OCI-LY7 (cell line): ENCODE measurements at regions not wholly inside any gene's neighbourhood (a gene's known extent, or its start where the extent isn't known, plus 50 kb on each side); places are given as distances from the start of the nearest gene placed in this dataset.

Experiments used
- BruUV-seq: library from RNA; stranded (reverse); fragments of 400-500 nt; replicated peaks from 2 replicates; lab custom pipeline; 2021; lab: Mats Ljungman, UMichigan
- CTCF ChIA-PET: fragments of 300-600 bp; sonication (Branson Sonifier 250); formaldehyde crosslinking; loops from one replicate; lab custom pipeline; 2022; ENCODE audit warnings: antibody characterized with exemption; ENCODE audit not compliant: unreplicated experiment; lab: Charles Lee
- POLR2A ChIA-PET: fragments of 300-600 bp; sonication (Branson Sonifier 250); formaldehyde crosslinking; loops from one replicate; lab custom pipeline; 2022; ENCODE audit warnings: antibody characterized with exemption; lab: Charles Lee
- DNase-seq: peaks from one replicate; pipeline ENCODE4 v3.0.0-alpha.2; 2015; ENCODE audit warnings: low spot score
- H2AFZ ChIP-seq: fragments of 200-600 bp; sonication (generic), shearing (Covaris generic); 2 replicates; pipeline ENCODE4 v1.6.1; 2014; ENCODE audit warnings: mild to moderate bottlenecking, antibody characterized with exemption, low read length, moderate library complexity
- H3K27ac ChIP-seq: fragments of 200-600 bp; sonication (generic); 2 replicates; pipeline ENCODE4 v1.5.1; 2014; ENCODE audit warnings: mixed run types, low read depth, mild to moderate bottlenecking, moderate library complexity, low read length, inconsistent platforms; ENCODE audit not compliant: poor library complexity, severe bottlenecking
- H3K36me3 ChIP-seq: fragments of 200-600 bp; sonication (generic); 2 replicates; pipeline ENCODE4 v1.6.1; 2014; ENCODE audit warnings: mild to moderate bottlenecking, antibody characterized with exemption, low read length, moderate library complexity, mixed read lengths; ENCODE audit not compliant: insufficient read depth
- H3K4me1 ChIP-seq: fragments of 200-600 bp; sonication (generic); 2 replicates; pipeline ENCODE4 v1.5.1; 2014; ENCODE audit warnings: mild to moderate bottlenecking, low read length; ENCODE audit not compliant: insufficient read depth, poor library complexity, severe bottlenecking
- H3K4me2 ChIP-seq: fragments of 200-600 bp; sonication (generic); 2 replicates; pipeline ENCODE4 v1.6.1; 2014; ENCODE audit warnings: mild to moderate bottlenecking, low read length
- H3K4me3 ChIP-seq: fragments of 200-600 bp; sonication (generic); 2 replicates; pipeline ENCODE4 v1.5.1; 2014; ENCODE audit warnings: mild to moderate bottlenecking, low read depth, low read length; ENCODE audit not compliant: poor library complexity, severe bottlenecking
- H3K79me2 ChIP-seq: fragments of 200-600 bp; sonication (generic); 2 replicates; pipeline ENCODE4 v1.6.1; 2016; ENCODE audit warnings: low read depth, mild to moderate bottlenecking, low read length, moderate library complexity, mixed read lengths; ENCODE audit not compliant: insufficient read depth
- H3K9me2 ChIP-seq: fragments of 200-600 bp; sonication (generic); 2 replicates; pipeline ENCODE4 v1.6.1; 2016; ENCODE audit warnings: mild to moderate bottlenecking, low read length, mixed read lengths; ENCODE audit not compliant: insufficient read depth
- H3K9me3 ChIP-seq: fragments of 200-600 bp; sonication (generic); 2 replicates; pipeline ENCODE4 v1.6.1; 2014; ENCODE audit warnings: mild to moderate bottlenecking, mixed run types, low read length, mixed read lengths
- H4K20me1 ChIP-seq: fragments of 200-600 bp; sonication (generic); 2 replicates; pipeline ENCODE4 v1.6.1; 2014; ENCODE audit warnings: mild to moderate bottlenecking, antibody characterized with exemption, low read length, moderate library complexity, mixed read lengths; ENCODE audit not compliant: insufficient read depth
- EZH2phosphoT487 ChIP-seq: fragments of 200-600 bp; sonication (generic); IDR thresholded peaks from 2 replicates; pipeline ENCODE4 v1.6.1; 2018; ENCODE audit warnings: low read depth, borderline replicate concordance, mild to moderate bottlenecking, mixed run types, antibody characterized with exemption, low read length, moderate library complexity, mixed read lengths
- intact Hi-C: fragments of 100-400 bp; cut with micrococcal nuclease; formaldehyde crosslinking; loops from one replicate; pipeline ENCODE4 v1.10.0; 2022; ENCODE audit not compliant: unreplicated experiment
- TF ChIP-seq, protein P1 (sequence below): fragments of 200-600 bp; sonication (generic); conservative IDR thresholded peaks from 2 replicates; pipeline ENCODE4 v1.5.1; 2014; ENCODE audit warnings: mild to moderate bottlenecking, antibody characterized with exemption, low read length, moderate library complexity, mixed read lengths

DNA sequence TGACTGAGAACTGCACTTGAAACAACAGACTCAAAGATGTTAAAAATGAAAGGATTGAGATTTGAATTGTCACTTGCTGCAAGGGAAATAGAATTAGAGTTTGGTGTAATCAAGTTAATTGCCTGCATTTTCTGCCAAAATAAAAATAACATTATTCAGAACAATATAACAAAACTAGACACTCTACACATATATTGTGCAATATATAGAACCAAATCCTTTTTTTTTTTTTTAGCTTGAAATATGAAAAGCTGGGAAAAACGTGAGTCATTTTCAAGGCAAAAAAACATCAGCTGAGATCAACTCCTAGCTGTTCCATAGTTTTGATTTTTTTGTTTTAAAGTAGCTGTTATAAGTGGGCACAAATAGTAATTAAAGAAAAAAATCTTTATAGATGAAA, 561.5 kb downstream of the DNAJB9 start:
- POLR2A ChIA-PET: interaction anchor here (0.6 to 1.4 kb wide), 3 partner anchors 15 to 827 kb away, joined by 3 to 4 read pairs (median 3); no protein-coding TSS in a partner anchor
- H3K36me3 ChIP-seq: no peaks in the 10 kb centered on the region
- H2AFZ ChIP-seq: no peak overlapping the region
- H3K9me2 ChIP-seq: no peaks in the 10 kb centered on the region
- intact Hi-C loops: no loop called here
- no peak overlapping the region for H3K27ac ChIP-seq
- no peak for TF ChIP-seq EZH2phosphoT487
- TF ChIP-seq, protein P1, sequence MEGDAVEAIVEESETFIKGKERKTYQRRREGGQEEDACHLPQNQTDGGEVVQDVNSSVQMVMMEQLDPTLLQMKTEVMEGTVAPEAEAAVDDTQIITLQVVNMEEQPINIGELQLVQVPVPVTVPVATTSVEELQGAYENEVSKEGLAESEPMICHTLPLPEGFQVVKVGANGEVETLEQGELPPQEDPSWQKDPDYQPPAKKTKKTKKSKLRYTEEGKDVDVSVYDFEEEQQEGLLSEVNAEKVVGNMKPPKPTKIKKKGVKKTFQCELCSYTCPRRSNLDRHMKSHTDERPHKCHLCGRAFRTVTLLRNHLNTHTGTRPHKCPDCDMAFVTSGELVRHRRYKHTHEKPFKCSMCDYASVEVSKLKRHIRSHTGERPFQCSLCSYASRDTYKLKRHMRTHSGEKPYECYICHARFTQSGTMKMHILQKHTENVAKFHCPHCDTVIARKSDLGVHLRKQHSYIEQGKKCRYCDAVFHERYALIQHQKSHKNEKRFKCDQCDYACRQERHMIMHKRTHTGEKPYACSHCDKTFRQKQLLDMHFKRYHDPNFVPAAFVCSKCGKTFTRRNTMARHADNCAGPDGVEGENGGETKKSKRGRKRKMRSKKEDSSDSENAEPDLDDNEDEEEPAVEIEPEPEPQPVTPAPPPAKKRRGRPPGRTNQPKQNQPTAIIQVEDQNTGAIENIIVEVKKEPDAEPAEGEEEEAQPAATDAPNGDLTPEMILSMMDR: no peak
- DNase-seq: no peak
- no peaks in the 10 kb centered on the region for H3K4me1 ChIP-seq
- no peak overlapping the region for H3K4me3 ChIP-seq
- no peaks in the 10 kb centered on the region for H3K79me2 ChIP-seq
- BruUV-seq: no TSS peak
- CTCF ChIA-PET: no interaction called here
- no peaks in the 10 kb centered on the region for H3K9me3 ChIP-seq
- no peaks in the 10 kb centered on the region for H4K20me1 ChIP-seq
- H3K4me2 ChIP-seq: no peak overlapping the region

DNA sequence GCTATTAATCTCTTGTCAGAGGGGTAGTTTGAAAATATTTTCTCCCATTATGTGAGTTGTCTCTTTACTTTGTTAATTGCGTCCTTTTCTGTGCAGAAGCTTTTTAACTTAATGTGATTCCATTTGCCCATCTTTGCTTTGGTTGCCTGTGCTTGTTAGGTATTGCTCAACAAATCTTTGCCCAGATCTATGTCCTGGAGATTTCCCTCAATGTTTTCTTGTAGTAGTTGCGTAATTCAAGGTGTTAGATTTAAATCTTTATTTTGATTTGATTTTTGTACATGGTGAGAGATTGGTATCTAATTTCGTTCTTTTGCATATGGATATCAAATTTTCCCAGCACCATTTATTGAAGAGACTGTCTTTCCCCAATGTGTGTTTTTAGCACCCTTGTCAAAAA, 567.2 kb downstream of the DNAJB9 start:
- no peaks in the 10 kb centered on the region for H3K36me3 ChIP-seq
- no peak overlapping the region for H3K27ac ChIP-seq
- no peak for DNase-seq
- no peak overlapping the region for H3K4me3 ChIP-seq
- intact Hi-C loops: no loop called here
- ChIA-PET CTCF (no interaction called here), POLR2A (interaction anchor here (1.3 kb wide), 1 partner anchor 15 kb away, joined by 5 read pairs; no protein-coding TSS in a partner anchor)
- no peaks in the 10 kb centered on the region for H3K79me2 ChIP-seq
- H2AFZ ChIP-seq: no peak overlapping the region
- no TSS peak for BruUV-seq
- no peaks in the 10 kb centered on the region for H3K9me3 ChIP-seq
- no peaks in the 10 kb centered on the region for H4K20me1 ChIP-seq
- TF ChIP-seq, protein P1: no peak
- no peak for TF ChIP-seq EZH2phosphoT487
- H3K4me2 ChIP-seq: no peak overlapping the region
- H3K9me2 ChIP-seq: no peaks in the 10 kb centered on the region
- no peaks in the 10 kb centered on the region for H3K4me1 ChIP-seq

DNA sequence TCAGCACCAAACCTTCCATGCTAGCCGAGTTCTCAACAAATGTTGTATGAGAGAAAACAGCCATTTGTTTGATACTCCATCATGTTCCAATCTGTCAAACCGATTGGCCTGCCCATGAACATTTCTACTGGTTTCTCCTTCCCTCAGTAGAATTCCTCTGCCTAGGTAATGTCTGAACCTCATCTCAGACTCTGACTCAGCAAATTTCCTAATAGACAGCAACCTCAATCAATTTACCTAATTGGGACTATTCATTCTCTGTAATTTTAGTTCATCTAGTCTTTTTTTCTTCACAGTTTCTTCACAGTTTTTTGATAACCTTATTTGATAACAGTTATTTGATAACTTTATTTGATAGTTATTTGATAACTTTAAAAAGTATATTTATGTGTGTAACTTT, 585.1 kb downstream of the DNAJB9 start:
- Histone ChIP-seq H3K36me3 (no peaks in the 10 kb centered on the region), H3K9me2 (no peaks in the 10 kb centered on the region), H3K9me3 (no peaks in the 10 kb centered on the region), H3K4me3 (no peak overlapping the region), H3K79me2 (no peaks in the 10 kb centered on the region), H2AFZ (no peak overlapping the region), H3K27ac (no peak overlapping the region), H3K4me1 (no peaks in the 10 kb centered on the region), H3K4me2 (no peak overlapping the region), H4K20me1 (no peaks in the 10 kb centered on the region)
- intact Hi-C loops: no loop called here
- no peak for DNase-seq
- BruUV-seq: no TSS peak
- ChIA-PET CTCF (no interaction called here), POLR2A (no interaction called here)
- no peak for TF ChIP-seq EZH2phosphoT487
- TF ChIP-seq, protein P1: no peak
